GM12878 (cell line): ENCODE measurements at regions not wholly inside any gene's neighbourhood (a gene's known extent, or its start where the extent isn't known, plus 50 kb on each side); places are given as distances from the start of the nearest gene placed in this dataset.

ENCODE experiments used
- ATAC-seq: fragments of 200-7000 bp; cut with Tn5 transposase; 3 replicates; pipeline ENCODE4 v1.9.1; 2020; ENCODE audit warnings: mild to moderate bottlenecking, moderate library complexity
- BruUV-seq: library from RNA; stranded (reverse); fragments of 400-500 nt; replicated peaks from 2 replicates; lab custom pipeline; 2021; lab: Mats Ljungman, UMichigan
- CTCF ChIA-PET: fragments of 300-600 bp; sonication (Branson Sonifier 250); formaldehyde crosslinking; extraction: SDS; loops from one replicate; lab custom pipeline; 2021; ENCODE audit warnings: inconsistent platforms; lab: Yijun Ruan, JAX
- POLR2A ChIA-PET: fragments of 350-600 bp; formaldehyde crosslinking; extraction: SDS; loops from one replicate; lab custom pipeline; 2021; ENCODE audit warnings: inconsistent platforms; lab: Charles Lee
- RAD21 ChIA-PET: fragments of 300-600 bp; sonication (Branson Sonifier 250); formaldehyde crosslinking; loops from one replicate; lab custom pipeline; 2023; ENCODE audit warnings: antibody characterized with exemption; ENCODE audit not compliant: unreplicated experiment; lab: Charles Lee
- SMC1A ChIA-PET: fragments of 300-600 bp; sonication (Branson Sonifier 250); formaldehyde crosslinking; loops from one replicate; lab custom pipeline; 2023; ENCODE audit not compliant: unreplicated experiment, uncharacterized antibody; lab: Charles Lee
- DNase-seq: peaks from one replicate; pipeline ENCODE4 v3.0.0-alpha.2; 2011; ENCODE audit warnings: low read depth, low spot score
- FAIRE-seq: peaks from 3 replicates; lab custom pipeline; 2011; peaks lifted over from hg19 to GRCh38; lab: Jason Lieb, UNC
- H2AFZ ChIP-seq: 2 replicates; pipeline ENCODE4 v1.6.0; 2011; ENCODE audit warnings: low read depth, low read length, control low read depth; ENCODE audit not compliant: control insufficient read depth
- H3K27ac ChIP-seq: 2 replicates; pipeline ENCODE4 v1.5.1; 2011; ENCODE audit warnings: control low read depth; ENCODE audit not compliant: control insufficient read depth, insufficient read depth
- H3K27me3 ChIP-seq, 2 experiments: replicated peaks in 1 of 2; 2 replicates each; pipeline versions ENCODE4 v1.6.0 to v1.6.1; 2011; ENCODE audit warnings: low read length in 1 of 2; ENCODE audit not compliant: control insufficient read depth in 2 of 2, insufficient read depth in 2 of 2
- H3K36me3 ChIP-seq, 2 experiments: 2 replicates each; pipeline ENCODE4 v1.5.1; 2011; ENCODE audit warnings: low read length in 1 of 2; ENCODE audit not compliant: control insufficient read depth in 2 of 2, insufficient read depth in 2 of 2
- H3K4me1 ChIP-seq: 2 replicates; pipeline ENCODE4 v1.6.1; 2011; ENCODE audit warnings: mild to moderate bottlenecking, low read length, moderate library complexity, mixed read lengths; ENCODE audit not compliant: control insufficient read depth, insufficient read depth
- H3K4me2 ChIP-seq: 2 replicates; pipeline ENCODE4 v1.6.0; 2011; ENCODE audit warnings: control low read depth; ENCODE audit not compliant: control insufficient read depth, insufficient read depth
- H3K4me3 ChIP-seq: fragments of 200-600 bp; sonication (generic); 2 replicates; pipeline ENCODE4 v1.5.1; 2016
- H3K79me2 ChIP-seq: 2 replicates; pipeline ENCODE4 v1.6.0; 2011; ENCODE audit warnings: low read length; ENCODE audit not compliant: control insufficient read depth, insufficient read depth
- H3K9ac ChIP-seq: 2 replicates; pipeline ENCODE4 v1.8.0; 2011; ENCODE audit warnings: low read length, control low read depth, mixed read lengths; ENCODE audit not compliant: control insufficient read depth, insufficient read depth
- H3K9me3 ChIP-seq: replicated peaks from 3 replicates; pipeline ENCODE4 v1.5.1; 2011; ENCODE audit warnings: mild to moderate bottlenecking, low read length; ENCODE audit not compliant: control insufficient read depth, insufficient read depth
- H4K20me1 ChIP-seq: 2 replicates; pipeline ENCODE4 v1.6.0; 2011; ENCODE audit not compliant: control insufficient read depth, insufficient read depth
- EP300 ChIP-seq, 2 experiments: fragments of 150-350 bp in 1 of 2; IDR thresholded peaks; 2 replicates each; pipeline ENCODE4 v1.6.1; 2011 to 2012; ENCODE audit warnings: low read depth in 2 of 2, low read length in 2 of 2, borderline replicate concordance in 1 of 2, improper control_type of control experiment in 1 of 2, inconsistent platforms in 1 of 2; ENCODE audit not compliant: control insufficient read depth in 1 of 2
- HDAC6 ChIP-seq: fragments of 200-600 bp; sonication (generic); IDR thresholded peaks from one replicate; pipeline ENCODE4 v1.8.0; 2017; ENCODE audit warnings: antibody characterized with exemption; ENCODE audit not compliant: unreplicated experiment
- KDM1A ChIP-seq: fragments of 200-600 bp; sonication (generic); IDR thresholded peaks from 2 replicates; pipeline ENCODE4 v1.6.1; 2016; ENCODE audit warnings: borderline replicate concordance
- MEF2A ChIP-seq: IDR thresholded peaks from 2 replicates; pipeline ENCODE4 v1.6.1; 2011; ENCODE audit warnings: low read depth, mild to moderate bottlenecking, low read length, moderate library complexity; ENCODE audit not compliant: insufficient read depth
- MEF2B ChIP-seq: fragments of 450-650 bp; IDR thresholded peaks from 2 replicates; pipeline ENCODE4 v1.6.1; 2018; ENCODE audit warnings: mild to moderate bottlenecking, moderate library complexity; ENCODE audit not compliant: partially characterized antibody, poor library complexity, severe bottlenecking
- NRF1 ChIP-seq: conservative IDR thresholded peaks from 2 replicates; pipeline ENCODE4 v1.6.1; 2011; ENCODE audit warnings: mild to moderate bottlenecking, low read depth, low read length, improper control_type of control experiment
- PML ChIP-seq: IDR thresholded peaks from 2 replicates; pipeline ENCODE4 v1.6.1; 2012; ENCODE audit warnings: low read length, inconsistent platforms
- ZNF207 ChIP-seq: fragments of 450-650 bp; IDR thresholded peaks from 2 replicates; pipeline ENCODE4 v1.6.1; 2014; ENCODE audit warnings: antibody characterized with exemption, mild to moderate bottlenecking, borderline replicate concordance
- WGBS: methylation state at CpG from one replicate; pipeline ENCODE4 v1.1.6; 2016; ENCODE audit warnings: low lambda C conversion rate; ENCODE audit not compliant: insufficient replicate concordance, insufficient coverage; ENCODE audit errors: missing lambda C conversion rate; 5-methylcytosine and 5-hydroxymethylcytosine counted together
- in situ Hi-C: fragments of 300-500 bp; cut with MboI; formaldehyde crosslinking; loops from 9 replicates; pipeline ENCODE4 v1.14.3; 2018; ENCODE audit warnings: mixed read lengths
- intact Hi-C: fragments of 100-400 bp; cut with micrococcal nuclease; formaldehyde crosslinking; loops from one replicate; pipeline ENCODE4 v1.14.2; 2022; ENCODE audit not compliant: unreplicated experiment
- TF ChIP-seq, protein P1 (sequence below): fragments of 450-650 bp; formaldehyde crosslinking; IDR thresholded peaks from 2 replicates; pipeline ENCODE4 v1.4.0; 2020; ENCODE audit warnings: mild to moderate bottlenecking, moderate library complexity
- TF ChIP-seq, protein P2 (sequence below): IDR thresholded peaks from 2 replicates; pipeline ENCODE4 v1.6.1; 2011; ENCODE audit warnings: borderline replicate concordance, low read depth, mild to moderate bottlenecking, moderate library complexity, low read length; ENCODE audit not compliant: insufficient read depth, poor library complexity, severe bottlenecking

DNA sequence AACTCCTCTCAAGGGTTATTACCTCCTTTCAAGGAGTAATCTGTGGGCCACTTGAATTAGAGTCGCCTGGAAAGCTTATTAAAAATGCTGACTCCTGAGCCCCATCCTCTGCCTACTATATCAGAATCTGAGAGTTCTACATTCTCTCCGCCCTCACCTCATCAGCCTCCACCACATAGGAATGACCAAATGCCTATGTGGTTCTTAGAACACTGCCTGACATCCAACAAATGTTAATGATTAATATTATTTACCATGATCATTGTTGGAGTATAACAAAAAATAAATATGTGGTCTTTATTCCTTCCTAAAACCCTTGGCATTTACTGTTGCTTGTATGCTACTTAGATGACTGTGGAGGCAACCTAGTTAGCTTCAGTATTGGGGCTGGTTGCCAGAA is 91.9 kb downstream of the BBS10 start:
- Histone ChIP-seq H3K36me3 (no peaks in the 10 kb centered on the region), H3K79me2 (no peaks in the 10 kb centered on the region), H4K20me1 (no peaks in the 10 kb centered on the region), H3K9me3 (no peaks in the 10 kb centered on the region), H3K4me1 (no peaks in the 10 kb centered on the region), H3K27me3 (no peaks in the 10 kb centered on the region), H3K27ac (no peak overlapping the region), H3K4me3 (no peak overlapping the region), H3K4me2 (no peak overlapping the region), H2AFZ (no peak overlapping the region), H3K9ac (no peak overlapping the region)
- WGBS: 38% methylated on average over 2 of the region's 2 CpGs
- ChIA-PET POLR2A (no interaction called here), SMC1A (no interaction called here), CTCF (no interaction called here), RAD21 (no interaction called here)
- TF ChIP-seq, protein P1, sequence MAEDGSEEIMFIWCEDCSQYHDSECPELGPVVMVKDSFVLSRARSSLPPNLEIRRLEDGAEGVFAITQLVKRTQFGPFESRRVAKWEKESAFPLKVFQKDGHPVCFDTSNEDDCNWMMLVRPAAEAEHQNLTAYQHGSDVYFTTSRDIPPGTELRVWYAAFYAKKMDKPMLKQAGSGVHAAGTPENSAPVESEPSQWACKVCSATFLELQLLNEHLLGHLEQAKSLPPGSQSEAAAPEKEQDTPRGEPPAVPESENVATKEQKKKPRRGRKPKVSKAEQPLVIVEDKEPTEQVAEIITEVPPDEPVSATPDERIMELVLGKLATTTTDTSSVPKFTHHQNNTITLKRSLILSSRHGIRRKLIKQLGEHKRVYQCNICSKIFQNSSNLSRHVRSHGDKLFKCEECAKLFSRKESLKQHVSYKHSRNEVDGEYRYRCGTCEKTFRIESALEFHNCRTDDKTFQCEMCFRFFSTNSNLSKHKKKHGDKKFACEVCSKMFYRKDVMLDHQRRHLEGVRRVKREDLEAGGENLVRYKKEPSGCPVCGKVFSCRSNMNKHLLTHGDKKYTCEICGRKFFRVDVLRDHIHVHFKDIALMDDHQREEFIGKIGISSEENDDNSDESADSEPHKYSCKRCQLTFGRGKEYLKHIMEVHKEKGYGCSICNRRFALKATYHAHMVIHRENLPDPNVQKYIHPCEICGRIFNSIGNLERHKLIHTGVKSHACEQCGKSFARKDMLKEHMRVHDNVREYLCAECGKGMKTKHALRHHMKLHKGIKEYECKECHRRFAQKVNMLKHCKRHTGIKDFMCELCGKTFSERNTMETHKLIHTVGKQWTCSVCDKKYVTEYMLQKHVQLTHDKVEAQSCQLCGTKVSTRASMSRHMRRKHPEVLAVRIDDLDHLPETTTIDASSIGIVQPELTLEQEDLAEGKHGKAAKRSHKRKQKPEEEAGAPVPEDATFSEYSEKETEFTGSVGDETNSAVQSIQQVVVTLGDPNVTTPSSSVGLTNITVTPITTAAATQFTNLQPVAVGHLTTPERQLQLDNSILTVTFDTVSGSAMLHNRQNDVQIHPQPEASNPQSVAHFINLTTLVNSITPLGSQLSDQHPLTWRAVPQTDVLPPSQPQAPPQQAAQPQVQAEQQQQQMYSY (CRISPR knock-in tag): no peak
- TF ChIP-seq EP300 (IDR thresholded peaks at IDR 0.05; ENCODE audit: borderline replicate concordance in 1 of 2, control insufficient read depth in 1 of 2, low read depth in 2 of 2, low read length in 2 of 2): no peak
- TF ChIP-seq HDAC6: no peak
- TF ChIP-seq PML: no peak
- no peak for TF ChIP-seq ZNF207
- no peak for TF ChIP-seq KDM1A
- TF ChIP-seq NRF1: no peak
- TF ChIP-seq, protein P2, sequence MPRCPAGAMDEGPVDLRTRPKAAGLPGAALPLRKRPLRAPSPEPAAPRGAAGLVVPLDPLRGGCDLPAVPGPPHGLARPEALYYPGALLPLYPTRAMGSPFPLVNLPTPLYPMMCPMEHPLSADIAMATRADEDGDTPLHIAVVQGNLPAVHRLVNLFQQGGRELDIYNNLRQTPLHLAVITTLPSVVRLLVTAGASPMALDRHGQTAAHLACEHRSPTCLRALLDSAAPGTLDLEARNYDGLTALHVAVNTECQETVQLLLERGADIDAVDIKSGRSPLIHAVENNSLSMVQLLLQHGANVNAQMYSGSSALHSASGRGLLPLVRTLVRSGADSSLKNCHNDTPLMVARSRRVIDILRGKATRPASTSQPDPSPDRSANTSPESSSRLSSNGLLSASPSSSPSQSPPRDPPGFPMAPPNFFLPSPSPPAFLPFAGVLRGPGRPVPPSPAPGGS: no peak
- TF ChIP-seq MEF2A: no peak
- TF ChIP-seq MEF2B: no peak
- DNase-seq (no peak), ATAC-seq (no peak), FAIRE-seq (no peak)
- intact Hi-C loops: no loop called here
- no TSS peak for BruUV-seq
- in situ Hi-C loops: no loop called here
